ELR (cell line): ENCODE measurements at regions not wholly inside any gene's neighbourhood (a gene's known extent, or its start where the extent isn't known, plus 50 kb on each side); places are given as distances from the start of the nearest gene placed in this dataset.

Source experiments
- DNase-seq: peaks from one replicate; pipeline ENCODE4 v3.0.0-alpha.2; 2015; ENCODE audit warnings: low read depth

GRCh38 chr9:24488896-24489295 is 56.8 kb downstream of the IZUMO3 start:
- DNase-seq: no peak

- no peak for DNase-seq
These were observed 57.8 kb downstream of the IZUMO3 start for GRCh38 chr9:24487946-24488345.

GRCh38 chr9:24487250-24487861 is 58.3 kb downstream of the IZUMO3 start:
- DNase-seq: no peak

- DNase-seq: no peak
These were observed 66.2 kb downstream of the IZUMO3 start for GRCh38 chr9:24479361-24480059.

GRCh38 chr9:24464319-24464951 is 81.3 kb downstream of the IZUMO3 start:
- DNase-seq: no peak

DNA sequence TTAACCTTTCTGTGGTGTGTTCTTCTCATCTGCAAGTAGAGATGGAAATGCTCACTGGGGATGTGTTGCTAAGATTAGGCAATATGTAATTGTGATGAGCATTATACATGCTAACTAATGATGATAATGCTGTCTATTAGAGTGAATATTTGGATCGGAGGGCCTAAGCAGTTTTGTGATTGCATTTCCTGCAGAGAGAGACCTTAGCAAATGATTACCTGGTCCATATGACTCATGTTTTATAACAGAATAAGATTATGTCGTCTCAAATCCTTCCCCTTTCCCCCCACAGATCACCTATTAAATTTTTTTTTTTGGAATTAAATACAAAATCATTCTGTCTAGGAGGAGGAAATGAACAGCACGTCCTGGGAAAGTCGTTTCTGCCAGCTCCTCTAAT is 82.7 kb downstream of the IZUMO3 start:
- DNase-seq: no peak

- no peak for DNase-seq
These were observed 84.9 kb downstream of the IZUMO3 start for GRCh38 chr9:24460781-24461180.

DNA sequence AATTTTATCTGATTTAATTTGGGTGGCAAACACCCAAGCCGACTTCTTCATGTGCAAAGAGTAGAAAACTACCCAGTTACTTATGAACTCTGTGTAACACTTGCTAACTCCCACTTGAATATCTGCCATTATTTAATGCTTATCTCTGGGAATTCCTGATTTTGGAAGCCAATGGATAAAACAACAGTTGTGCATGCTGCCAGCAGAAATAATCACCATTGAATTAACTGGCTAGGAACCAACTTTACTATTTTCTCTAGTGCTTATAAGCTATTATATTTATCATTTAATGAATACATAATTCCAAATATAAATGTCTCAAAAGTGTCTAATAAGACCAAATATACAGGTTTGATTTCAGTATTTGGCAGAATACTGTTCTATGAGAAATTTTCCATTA is 85.7 kb downstream of the IZUMO3 start:
- DNase-seq: no peak

- no peak for DNase-seq
These were observed 94.4 kb downstream of the IZUMO3 start for GRCh38 chr9:24451346-24451745.

DNA sequence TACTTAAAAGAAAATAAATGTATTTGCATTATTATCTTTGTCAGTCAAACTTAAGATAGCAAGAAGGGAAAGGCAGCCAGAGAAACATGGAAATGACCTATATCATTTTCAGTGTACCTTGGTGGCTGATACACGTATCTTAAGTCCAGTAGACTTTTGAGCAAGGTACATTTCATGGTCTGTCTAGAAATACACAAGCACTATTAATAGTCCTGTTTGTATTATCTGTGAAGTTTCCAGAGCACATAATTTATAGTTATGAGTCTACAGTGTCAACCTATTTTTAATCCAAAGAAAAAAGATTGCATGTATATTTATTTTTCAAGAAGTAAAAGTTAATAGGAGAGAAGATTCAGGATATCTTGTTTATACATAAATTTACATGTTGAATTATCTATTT is 95.7 kb downstream of the IZUMO3 start:
- no peak for DNase-seq

DNA sequence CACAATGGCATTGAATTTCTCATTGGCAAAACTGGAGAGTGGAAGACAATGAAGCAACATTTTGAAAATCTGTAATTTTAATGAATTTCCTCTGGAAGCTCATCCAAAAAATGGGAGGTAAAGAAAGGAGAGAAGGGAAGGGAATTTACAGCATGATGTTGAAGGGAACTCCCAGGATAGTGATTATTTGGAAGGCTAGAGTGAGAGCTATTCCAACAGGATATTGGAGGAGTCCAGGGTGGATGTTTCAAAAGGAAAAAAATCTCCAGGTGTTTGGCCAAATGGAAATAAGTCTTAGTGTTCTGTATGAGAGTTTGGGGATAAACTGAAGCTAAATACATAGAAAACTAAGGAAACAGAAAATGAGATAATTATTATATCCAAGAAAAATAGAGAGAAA is 106.2 kb downstream of the IZUMO3 start:
- no peak for DNase-seq

GRCh38 chr9:24438876-24439275 is 106.8 kb downstream of the IZUMO3 start:
- no peak for DNase-seq

GRCh38 chr9:24436761-24437160 is 108.9 kb downstream of the IZUMO3 start:
- no peak for DNase-seq

- DNase-seq: no peak
These were observed 111.5 kb downstream of the IZUMO3 start for GRCh38 chr9:24434183-24434582.

- DNase-seq: no peak
These were observed 129.6 kb downstream of the IZUMO3 start for GRCh38 chr9:24416136-24416535.

DNA sequence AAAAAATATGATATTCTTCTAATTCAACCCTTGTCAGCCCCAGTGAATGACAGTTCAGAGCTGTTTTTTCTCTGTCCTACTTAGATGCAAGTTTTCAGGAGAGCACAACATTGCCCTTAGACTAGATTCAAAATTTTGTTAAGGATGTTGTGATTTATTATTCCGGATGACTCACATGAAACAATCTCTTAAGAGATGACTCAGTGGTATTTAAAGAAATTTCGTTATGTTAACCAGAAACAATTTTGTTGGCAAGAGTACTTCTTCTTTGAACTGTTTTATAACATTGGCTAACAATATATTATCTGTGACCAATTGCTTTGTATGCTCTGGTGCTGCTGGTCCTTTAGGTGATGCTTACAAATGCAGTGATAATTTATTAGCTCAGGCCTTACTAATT is 132.0 kb downstream of the IZUMO3 start:
- no peak for DNase-seq

GRCh38 chr9:24398466-24398865 is 147.2 kb downstream of the IZUMO3 start:
- no peak for DNase-seq

DNA sequence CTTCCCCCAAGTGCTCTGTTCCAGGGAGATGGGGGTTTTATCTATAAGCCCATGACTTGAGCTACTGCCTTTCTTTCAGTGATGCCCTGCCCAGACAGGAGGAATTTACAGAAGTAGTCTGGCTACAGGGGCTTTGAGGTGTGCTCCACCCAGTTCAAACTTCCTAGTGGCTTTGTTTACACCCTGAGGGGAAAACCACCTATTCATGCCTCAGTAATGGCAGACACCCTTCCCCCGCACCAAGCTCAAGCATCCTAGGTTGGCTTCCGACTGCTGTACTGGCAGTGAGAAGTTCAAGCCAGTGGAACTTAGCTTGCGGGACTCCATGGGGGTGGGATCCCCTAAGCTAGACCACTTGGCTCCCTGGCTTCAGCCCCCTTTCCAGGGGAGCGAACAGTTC is 154.6 kb downstream of the IZUMO3 start:
- no peak for DNase-seq

DNA sequence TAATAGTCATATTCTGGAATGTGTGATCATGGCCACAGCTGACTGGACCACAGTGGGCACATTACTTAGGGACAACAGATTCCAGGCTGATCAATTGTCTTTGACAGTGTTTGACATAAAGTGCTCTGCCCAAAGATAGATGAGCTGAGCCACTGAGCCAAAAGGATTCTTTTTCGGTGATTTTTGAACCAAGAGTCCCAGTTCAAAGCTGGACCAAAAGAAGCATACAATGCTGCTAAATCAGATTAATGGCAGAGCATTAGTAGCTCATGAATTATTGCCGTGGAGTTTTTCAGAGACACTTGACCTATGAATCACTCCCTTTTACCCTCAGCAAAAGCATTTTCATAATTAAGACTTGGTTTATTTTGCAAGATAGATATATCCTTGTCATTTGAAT is 160.6 kb downstream of the IZUMO3 start:
- no peak for DNase-seq

DNA sequence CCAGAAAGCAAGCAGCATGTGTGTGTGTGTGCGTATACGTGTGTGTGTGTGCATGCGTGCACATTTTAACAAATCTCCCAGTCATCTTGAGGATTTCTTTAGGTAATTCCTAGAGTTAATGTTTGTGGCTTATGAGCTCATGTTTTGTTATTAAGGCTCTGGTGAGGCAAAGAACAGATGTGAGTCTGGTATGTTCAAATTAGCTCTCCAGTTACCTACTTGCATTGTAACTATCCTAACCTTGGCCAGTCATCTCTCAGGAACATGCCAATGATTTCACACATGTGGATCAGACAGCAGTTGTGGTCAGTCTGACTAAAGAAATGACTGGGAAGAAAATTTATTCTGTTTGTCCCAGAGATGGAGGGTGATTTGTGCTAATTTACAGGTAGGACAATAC is 163.1 kb downstream of the IZUMO3 start:
- no peak for DNase-seq

GRCh38 chr9:24381205-24381604 is 164.5 kb downstream of the IZUMO3 start:
- DNase-seq: no peak

DNA sequence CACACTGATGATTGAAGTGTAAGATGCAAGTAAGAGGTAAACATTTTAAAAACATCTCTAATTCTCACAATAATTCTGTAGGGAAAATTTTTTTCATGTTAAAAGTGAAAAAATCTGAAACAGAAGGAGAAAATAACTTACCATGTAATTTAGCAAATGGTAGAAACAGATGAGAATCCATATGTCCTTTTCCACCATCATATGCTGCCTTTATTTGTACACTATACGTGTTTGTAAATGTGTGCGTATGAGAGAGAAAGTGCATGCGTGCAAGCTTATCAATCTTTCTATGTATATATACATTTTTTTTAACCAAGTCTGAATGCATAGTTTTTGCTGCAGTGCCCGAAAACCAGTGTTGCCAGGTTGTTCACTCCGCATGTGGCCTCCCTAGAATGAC is 186.7 kb downstream of the IZUMO3 start:
- no peak for DNase-seq

DNA sequence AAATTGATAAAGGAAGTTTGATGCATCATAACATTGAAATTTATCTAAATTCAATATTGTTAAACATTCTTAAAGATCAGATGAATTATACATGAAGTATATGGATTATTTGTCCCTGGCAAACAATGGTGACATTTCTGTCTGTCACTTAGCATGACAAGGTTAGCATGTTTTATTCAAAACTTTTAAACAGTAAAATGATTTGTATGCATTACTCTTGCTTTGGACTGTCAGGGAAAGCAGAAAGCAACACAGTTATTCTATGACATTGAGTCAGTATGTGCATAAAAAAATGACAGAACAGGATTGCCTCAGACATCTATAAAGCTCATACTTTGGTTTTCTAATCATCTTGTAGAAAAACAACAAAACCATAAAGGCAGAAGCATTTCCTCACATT is 193.7 kb downstream of the IZUMO3 start:
- DNase-seq: no peak

GRCh38 chr9:24351258-24351657 is 194.4 kb downstream of the IZUMO3 start:
- DNase-seq: no peak
